Uterus (tissue), 3 donors: ENCODE measurements at regions not wholly inside any gene's neighbourhood (a gene's known extent, or its start where the extent isn't known, plus 50 kb on each side); places are given as distances from the start of the nearest gene placed in this dataset.

Experiments used
- DNase-seq, 2 donors: peaks; one replicate each; pipeline ENCODE4 v3.0.0-alpha.2; 2019 to 2020
- H3K27ac ChIP-seq, 2 donors: fragments of 200-600 bp; sonication (generic); 1 replicate in 1 of 2; 2 replicates in 1 of 2; pipeline ENCODE4 v1.5.1; 2016 to 2018
- H3K27me3 ChIP-seq, 2 donors: fragments of 200-600 bp; sonication (generic); one replicate each; pipeline ENCODE4 v1.5.1; 2018 to 2019; ENCODE audit warnings: control low read depth in 1 of 2
- H3K36me3 ChIP-seq, 2 donors: fragments of 200-600 bp; sonication (generic); one replicate each; pipeline ENCODE4 v1.5.1; 2019; ENCODE audit warnings: control low read depth in 1 of 2
- H3K4me1 ChIP-seq, 2 donors: fragments of 200-600 bp; sonication (generic); one replicate each; pipeline ENCODE4 v1.5.1; 2018 to 2019; ENCODE audit warnings: control low read depth in 1 of 2
- H3K4me3 ChIP-seq, 2 donors: fragments of 200-600 bp; sonication (generic); 1 replicate in 1 of 2; 2 replicates in 1 of 2; pipeline ENCODE4 v1.5.1; 2018 to 2019; ENCODE audit warnings: mild to moderate bottlenecking in 1 of 2
- H3K9me3 ChIP-seq, 2 donors: fragments of 200-600 bp; sonication (generic); one replicate each; pipeline ENCODE4 v1.5.1; 2019; ENCODE audit warnings: control low read depth in 1 of 2
- CTCF ChIP-seq, 4 experiments: fragments of 200-600 bp in 2 of 4; fragments of 450-650 bp in 2 of 4; sonication (generic) in 2 of 4; IDR thresholded peaks; one replicate each; pipeline ENCODE4 v1.5.1; 2016 to 2019; ENCODE audit warnings: antibody characterized with exemption in 4 of 4, mild to moderate bottlenecking in 2 of 4, moderate library complexity in 1 of 4
- POLR2A ChIP-seq, 2 donors: fragments of 450-650 bp; IDR thresholded peaks; one replicate each; pipeline ENCODE4 v1.6.1; 2016; ENCODE audit warnings: antibody characterized with exemption in 2 of 2, mild to moderate bottlenecking in 1 of 2, moderate library complexity in 1 of 2
- intact Hi-C: fragments of 100-400 bp; cut with DNase I; formaldehyde crosslinking; loops from one replicate; pipeline ENCODE4 v1.15.1; 2023; ENCODE audit warnings: low total_unique reads
- donor health status: DM: yes; HTN: yes; CAD: no.

DNA sequence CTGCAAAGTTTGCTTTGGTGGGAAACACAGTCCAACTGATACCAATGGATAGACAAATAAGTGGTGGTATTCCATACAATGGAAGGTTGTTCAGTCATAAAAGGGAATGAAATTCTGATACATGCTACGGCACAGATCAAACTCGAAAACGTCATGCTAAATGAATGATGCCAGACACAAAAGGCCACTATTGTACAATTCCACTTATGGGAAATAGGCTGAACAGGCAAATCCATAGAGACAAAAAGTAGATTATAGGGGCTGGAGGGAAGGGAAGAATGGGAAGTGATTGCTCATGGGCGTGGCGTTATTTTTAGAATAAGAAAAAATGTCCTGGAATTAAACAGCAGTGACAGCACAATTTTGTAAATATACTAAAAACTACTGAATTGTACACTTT is 66.0 kb upstream of the FOXK1 start:
- intact Hi-C loops = no loop called here
- DNase-seq = no peak
- TF ChIP-seq CTCF (IDR thresholded peaks at IDR 0.05) (no peak), POLR2A (IDR thresholded peaks at IDR 0.05) (no peak)
- H3K27me3 ChIP-seq = no peaks in the 10 kb centered on the region
- no peak overlapping the region for H3K4me3 ChIP-seq
- peaks cover 0 to 4% of the 10 kb centered on the region in 2 donors for H3K4me1 ChIP-seq
- H3K9me3 ChIP-seq = no peaks in the 10 kb centered on the region
- no peaks in the 10 kb centered on the region for H3K36me3 ChIP-seq
- H3K27ac ChIP-seq = no peak overlapping the region

GRCh38 chr7:4621396-4621795 is 60.7 kb upstream of the FOXK1 start:
- Histone ChIP-seq H3K4me3 (no peak overlapping the region), H3K36me3 (no peaks in the 10 kb centered on the region), H3K27ac (no peak overlapping the region), H3K27me3 (no peaks in the 10 kb centered on the region), H3K4me1 (no peaks in the 10 kb centered on the region), H3K9me3 (no peaks in the 10 kb centered on the region)
- intact Hi-C loops = no loop called here
- DNase-seq = no peak
- TF ChIP-seq CTCF (IDR thresholded peaks at IDR 0.05) (no peak), POLR2A (IDR thresholded peaks at IDR 0.05) (no peak)

DNA sequence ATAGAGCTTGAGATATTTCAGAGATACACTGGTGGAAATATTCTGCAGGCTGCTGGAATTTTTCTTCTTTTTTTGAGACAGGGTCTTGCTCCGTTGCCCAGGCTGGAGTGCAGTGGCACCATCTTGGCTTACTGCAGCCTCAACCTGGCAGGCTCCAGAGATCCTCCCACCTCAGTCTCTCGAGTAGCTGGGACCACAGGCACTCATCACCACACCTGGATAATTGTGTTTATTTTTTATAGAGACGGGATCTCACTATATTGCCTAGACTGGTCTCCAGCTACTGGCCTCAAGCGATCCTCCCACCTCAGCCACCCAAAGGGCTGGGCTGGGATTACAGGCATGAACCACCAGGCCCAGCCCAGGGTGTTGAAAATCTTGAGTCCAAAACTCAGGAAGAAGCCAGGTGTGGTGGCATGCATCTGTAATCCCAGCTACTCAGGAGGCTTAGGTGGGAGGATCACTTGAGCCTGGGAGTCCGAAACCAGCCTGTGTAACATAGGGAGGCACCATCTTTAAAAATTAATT is 55.7 kb upstream of the FOXK1 start:
- Histone ChIP-seq H3K27ac (no peak overlapping the region), H3K9me3 (no peaks in the 10 kb centered on the region), H3K4me1 (no peaks in the 10 kb centered on the region), H3K36me3 (no peaks in the 10 kb centered on the region), H3K27me3 (no peaks in the 10 kb centered on the region), H3K4me3 (no peak overlapping the region)
- TF ChIP-seq CTCF (IDR thresholded peaks at IDR 0.05) (no peak), POLR2A (IDR thresholded peaks at IDR 0.05) (no peak)
- intact Hi-C loops = no loop called here
- DNase-seq = no peak

- intact Hi-C loops = no loop called here
- Histone ChIP-seq H3K9me3 (no peaks in the 10 kb centered on the region), H3K4me3 (no peak overlapping the region), H3K4me1 (no peaks in the 10 kb centered on the region), H3K36me3 (no peaks in the 10 kb centered on the region), H3K27me3 (no peaks in the 10 kb centered on the region), H3K27ac (no peak overlapping the region)
- no peak for TF ChIP-seq CTCF (IDR thresholded peaks at IDR 0.05)
- no peak for TF ChIP-seq POLR2A (IDR thresholded peaks at IDR 0.05)
- no peak for DNase-seq
These were observed 52.7 kb upstream of the FOXK1 start for GRCh38 chr7:4629287-4629895.

GRCh38 chr7:4631380-4632179 is 50.5 kb upstream of the FOXK1 start:
- H3K9me3 ChIP-seq = no peaks in the 10 kb centered on the region
- TF ChIP-seq CTCF (IDR thresholded peaks at IDR 0.05) (peak; percentile 64 to 87 (median 78)), POLR2A (IDR thresholded peaks at IDR 0.05) (peak in 1 of 2 donors; percentile 9)
- H3K36me3 ChIP-seq = no peaks in the 10 kb centered on the region
- DNase-seq = peak; percentile 88 to 91
- no peaks in the 10 kb centered on the region for H3K27me3 ChIP-seq
- peak overlapping the region; percentile 65 to 72 for H3K27ac ChIP-seq
- no peaks in the 10 kb centered on the region for H3K4me1 ChIP-seq
- peak overlapping the region; percentile 8 to 32 for H3K4me3 ChIP-seq
- intact Hi-C loops = no loop called here
